Lower lobe of right lung (tissue), 2 donors: ENCODE measurements at regions not wholly inside any gene's neighbourhood (a gene's known extent, or its start where the extent isn't known, plus 50 kb on each side); places are given as distances from the start of the nearest gene placed in this dataset.

ENCODE experiments used
- ATAC-seq, 2 donors: fragments of 200-7000 bp; cut with Tn5 transposase; one replicate each; pipeline ENCODE4 v1.9.1; 2020 to 2022; ENCODE audit warnings: mild to moderate bottlenecking in 2 of 2, moderate library complexity in 2 of 2
- DNase-seq: peaks from one replicate; pipeline ENCODE4 v3.0.0-alpha.2; 2020
- H3K27ac ChIP-seq: fragments of 200-600 bp; one replicate; pipeline ENCODE4 v1.8.0; 2022
- H3K27me3 ChIP-seq: fragments of 200-600 bp; one replicate; pipeline ENCODE4 v1.8.0; 2022; ENCODE audit warnings: low read depth
- H3K36me3 ChIP-seq: fragments of 200-600 bp; one replicate; pipeline ENCODE4 v1.8.0; 2022; ENCODE audit warnings: mild to moderate bottlenecking
- H3K4me1 ChIP-seq: fragments of 200-600 bp; one replicate; pipeline ENCODE4 v1.8.0; 2022
- H3K4me3 ChIP-seq: fragments of 200-600 bp; one replicate; pipeline ENCODE4 v1.8.0; 2022; ENCODE audit warnings: mild to moderate bottlenecking
- H3K9me3 ChIP-seq: fragments of 200-600 bp; one replicate; pipeline ENCODE4 v1.8.0; 2022
- CTCF ChIP-seq: fragments of 200-600 bp; IDR thresholded peaks from one replicate; pipeline ENCODE4 v1.8.0; 2022; ENCODE audit warnings: antibody characterized with exemption, mild to moderate bottlenecking
- intact Hi-C: fragments of 100-400 bp; cut with DNase I; formaldehyde crosslinking; loops from one replicate; pipeline ENCODE4 v1.11.0; 2022
- donor health status: DM: no; HTN: yes; CAD: no; lungs with severe emphysema.

GRCh38 chr16:88323041-88323440 is 59.7 kb upstream of the ZNF469 start:
- H3K4me1 ChIP-seq, result no peaks in the 10 kb centered on the region
- TF ChIP-seq CTCF, result no peak
- intact Hi-C loops, result no loop called here
- no peaks in the 10 kb centered on the region for H3K36me3 ChIP-seq
- no peaks in the 10 kb centered on the region for H3K9me3 ChIP-seq
- DNase-seq (no peak), ATAC-seq (no peak)
- no peak overlapping the region for H3K27ac ChIP-seq
- no peak overlapping the region for H3K4me3 ChIP-seq
- H3K27me3 ChIP-seq, result peaks cover 9% of the 10 kb centered on the region

- Histone ChIP-seq H3K9me3 (no peaks in the 10 kb centered on the region), H3K4me1 (no peaks in the 10 kb centered on the region), H3K4me3 (no peak overlapping the region), H3K27ac (no peak overlapping the region), H3K36me3 (no peaks in the 10 kb centered on the region), H3K27me3 (peaks cover 4% of the 10 kb centered on the region)
- DNase-seq (no peak), ATAC-seq (no peak)
- intact Hi-C loops, result no loop called here
- TF ChIP-seq CTCF, result no peak
These were observed 59.0 kb upstream of the ZNF469 start for GRCh38 chr16:88323546-88324330.

- intact Hi-C loops, result no loop called here
- Histone ChIP-seq H3K36me3 (no peaks in the 10 kb centered on the region), H3K9me3 (no peaks in the 10 kb centered on the region), H3K27me3 (no peaks in the 10 kb centered on the region), H3K4me1 (no peaks in the 10 kb centered on the region), H3K27ac (no peak overlapping the region), H3K4me3 (no peak overlapping the region)
- ATAC-seq (no peak), DNase-seq (no peak)
- no peak for TF ChIP-seq CTCF
These were observed 57.5 kb upstream of the ZNF469 start for GRCh38 chr16:88325087-88325750.

DNA sequence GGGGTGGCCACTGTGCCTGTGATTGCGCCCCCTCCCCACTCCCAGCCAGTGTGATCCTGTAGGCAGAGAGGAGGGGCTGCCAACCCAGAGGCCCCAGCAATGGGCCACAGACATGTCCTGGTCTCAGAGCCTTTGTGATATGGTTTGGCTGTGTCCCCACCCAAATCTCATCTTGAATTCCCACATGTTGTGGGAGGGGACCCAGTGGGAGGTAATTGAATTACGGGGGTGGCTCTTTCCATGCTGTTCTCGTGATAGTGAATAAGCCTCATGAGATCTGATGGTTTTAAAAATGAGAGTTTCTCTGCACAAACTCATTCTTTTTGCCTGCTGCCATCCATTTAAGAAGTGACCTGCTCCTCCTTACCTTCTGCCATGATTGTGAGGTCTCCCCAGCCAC is 56.8 kb upstream of the ZNF469 start:
- intact Hi-C loops, result no loop called here
- Histone ChIP-seq H3K36me3 (no peaks in the 10 kb centered on the region), H3K27me3 (no peaks in the 10 kb centered on the region), H3K9me3 (no peaks in the 10 kb centered on the region), H3K4me1 (no peaks in the 10 kb centered on the region), H3K4me3 (no peak overlapping the region), H3K27ac (no peak overlapping the region)
- DNase-seq (no peak), ATAC-seq (no peak)
- no peak for TF ChIP-seq CTCF

DNA sequence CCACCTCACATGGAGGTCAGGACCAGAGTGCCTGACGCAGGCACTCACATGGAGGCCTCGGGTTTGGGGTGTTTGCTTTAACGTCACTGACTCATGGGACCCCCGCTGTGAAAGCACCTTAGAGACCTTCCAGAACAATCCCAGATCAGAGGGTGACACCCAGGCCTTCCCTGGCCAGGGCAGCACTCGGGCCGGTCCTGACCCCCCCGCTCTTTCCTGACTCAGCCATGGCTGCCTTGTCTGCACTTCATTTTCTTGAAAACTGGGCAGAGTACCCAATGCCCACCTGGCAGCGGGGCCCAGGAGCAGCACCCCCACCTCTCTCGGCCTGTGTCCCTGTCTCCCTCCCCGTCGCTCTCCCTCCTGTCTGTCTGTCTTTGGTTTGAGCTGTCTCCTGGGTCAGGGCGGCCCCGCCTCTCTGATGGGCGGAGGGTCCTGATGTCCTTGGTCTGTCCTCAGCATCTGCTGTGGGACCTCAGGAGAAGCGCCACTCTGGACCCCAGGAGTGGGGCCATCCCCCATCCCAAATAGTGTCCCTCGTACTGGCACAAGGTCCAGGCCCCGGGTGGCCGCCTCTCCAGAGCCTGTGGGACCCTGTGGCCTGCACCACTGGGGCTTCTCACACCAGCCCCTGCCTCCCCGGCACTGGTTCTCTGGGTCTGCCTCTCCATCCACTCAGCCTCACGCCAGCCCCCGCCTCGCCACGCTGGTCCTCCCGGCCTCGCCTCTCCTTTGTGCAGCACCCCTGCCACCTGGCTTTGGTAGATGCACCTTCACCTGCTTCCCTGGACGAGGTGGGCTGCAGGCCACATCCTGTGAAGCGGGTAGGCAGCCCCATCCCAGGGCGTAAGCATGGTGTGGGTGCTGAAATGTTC is 55.9 kb upstream of the ZNF469 start:
- no peak for TF ChIP-seq CTCF
- intact Hi-C loops, result no loop called here
- Histone ChIP-seq H3K4me1 (no peaks in the 10 kb centered on the region), H3K9me3 (no peaks in the 10 kb centered on the region), H3K36me3 (no peaks in the 10 kb centered on the region), H3K27ac (no peak overlapping the region), H3K4me3 (no peak overlapping the region), H3K27me3 (no peaks in the 10 kb centered on the region)
- DNase-seq (no peak), ATAC-seq (no peak)
